MM.1S (cell line): ENCODE measurements at regions not wholly inside any gene's neighbourhood (a gene's known extent, or its start where the extent isn't known, plus 50 kb on each side); places are given as distances from the start of the nearest gene placed in this dataset.

Source experiments
- CTCF ChIP-seq: fragments of 300-600 bp; sonication (generic); IDR thresholded peaks from 2 replicates; pipeline ENCODE4 v1.5.1; 2016; ENCODE audit warnings: antibody characterized with exemption, low read length, mixed read lengths
- EZH2 ChIP-seq: fragments of 300-600 bp; sonication (generic); optimal IDR thresholded peaks from 2 replicates; pipeline ENCODE3; 2017; ENCODE audit warnings: low read depth, mild to moderate bottlenecking, antibody characterized with exemption, low read length, mixed read lengths
- EZH2phosphoT487 ChIP-seq: fragments of 300-600 bp; sonication (generic); IDR thresholded peaks from 2 replicates; pipeline ENCODE4 v1.6.1; 2018; ENCODE audit warnings: antibody characterized with exemption, low read length

GRCh38 chr2:12035956-12036639, 289.7 kb downstream of the LPIN1 start:
- TF ChIP-seq CTCF: no peak
- no peak for TF ChIP-seq EZH2
- TF ChIP-seq EZH2phosphoT487: no peak
